IPS-NIHi11 (cell line): ENCODE measurements at regions not wholly inside any gene's neighbourhood (a gene's known extent, or its start where the extent isn't known, plus 50 kb on each side); places are given as distances from the start of the nearest gene placed in this dataset.

ENCODE experiments used
- DNase-seq: peaks from one replicate; pipeline ENCODE4 v3.0.0; 2012; ENCODE audit warnings: mixed read lengths, low spot score

DNA sequence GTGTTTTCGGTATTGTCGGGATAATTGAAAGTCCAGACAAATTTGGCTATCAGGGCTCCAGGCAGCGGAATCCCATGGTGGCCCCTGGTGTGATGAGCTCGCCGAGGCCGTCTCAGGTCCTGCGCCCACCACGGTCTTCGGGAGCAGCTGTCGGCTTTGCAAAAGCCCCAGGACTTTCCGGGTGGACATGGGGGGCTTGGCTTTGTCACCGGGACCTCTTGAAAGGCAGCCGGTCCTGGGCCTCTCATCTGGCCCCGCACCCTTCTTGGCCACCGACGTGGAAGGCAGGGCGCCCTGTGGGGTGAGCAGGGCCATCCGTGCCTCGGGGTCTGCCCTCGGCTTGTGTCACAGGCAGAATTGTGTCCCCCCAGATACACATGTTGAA lies 87.1 kb upstream of the ACTRT2 start:
- DNase-seq: no peak

- no peak for DNase-seq
Measured at GRCh38 chr1:2934642-2935081, 86.6 kb upstream of the ACTRT2 start.

DNA sequence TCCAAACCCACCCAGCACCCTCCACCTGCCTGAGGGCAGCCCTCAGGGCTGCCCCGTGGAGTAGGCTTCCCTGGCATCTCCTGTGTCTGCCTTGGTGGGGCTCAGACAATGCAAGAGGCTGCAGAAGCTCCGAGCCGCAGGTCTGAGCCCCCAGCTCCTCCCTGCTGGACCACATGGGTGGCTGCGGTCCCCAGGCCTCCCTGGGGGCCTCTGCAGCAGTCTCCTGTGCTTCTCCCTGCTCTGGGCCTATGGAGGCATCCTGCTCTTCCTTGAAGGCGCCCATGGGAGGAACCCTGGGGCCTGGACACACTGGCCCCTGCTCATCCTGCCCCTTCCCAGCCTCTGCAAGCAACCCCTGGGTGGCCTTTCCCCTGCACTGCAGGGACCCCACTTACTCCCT lies 86.1 kb upstream of the ACTRT2 start:
- no peak for DNase-seq

DNA sequence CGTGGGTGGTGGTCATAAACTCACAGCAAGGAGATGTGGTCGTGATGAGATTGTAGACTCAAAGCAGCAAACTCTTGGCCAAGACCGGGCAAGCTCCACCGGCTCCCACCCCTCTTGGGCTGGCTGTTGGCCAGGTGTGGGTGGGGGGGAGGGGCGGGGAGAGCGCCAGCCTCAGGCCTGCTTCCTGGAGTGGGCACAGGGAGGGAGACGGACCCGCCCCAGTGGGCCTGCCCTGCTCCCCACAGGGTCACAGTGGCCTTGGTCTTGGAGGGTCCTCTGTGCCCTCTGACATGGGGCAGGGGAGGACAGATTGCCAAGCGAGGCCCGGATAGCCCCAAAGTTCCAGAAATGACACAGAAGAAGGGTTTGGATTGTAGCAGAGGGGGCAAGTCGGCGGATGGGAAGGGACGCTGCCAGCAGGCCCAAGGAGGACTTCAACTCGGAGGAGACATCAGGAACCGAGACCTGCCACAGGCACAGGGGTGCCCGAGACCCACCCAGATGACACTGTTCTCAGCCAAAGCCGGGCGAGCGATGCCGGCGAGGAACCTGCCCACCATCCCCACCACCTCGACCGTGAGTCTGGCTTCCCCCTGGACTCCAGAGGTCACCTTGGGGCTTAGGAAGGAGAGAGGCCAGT lies 85.4 kb upstream of the ACTRT2 start:
- no peak for DNase-seq

GRCh38 chr1:2936559-2937515 lies 84.4 kb upstream of the ACTRT2 start:
- no peak for DNase-seq

- no peak for DNase-seq
Measured at GRCh38 chr1:2937805-2938204, 83.5 kb upstream of the ACTRT2 start.

GRCh38 chr1:2939041-2939552 lies 82.2 kb upstream of the ACTRT2 start:
- DNase-seq: no peak

- DNase-seq: no peak
Measured at GRCh38 chr1:2940178-2940577, 81.1 kb upstream of the ACTRT2 start.

GRCh38 chr1:2941040-2941439 lies 80.2 kb upstream of the ACTRT2 start:
- no peak for DNase-seq

- no peak for DNase-seq
Measured at GRCh38 chr1:2941907-2942306, 79.4 kb upstream of the ACTRT2 start.

DNA sequence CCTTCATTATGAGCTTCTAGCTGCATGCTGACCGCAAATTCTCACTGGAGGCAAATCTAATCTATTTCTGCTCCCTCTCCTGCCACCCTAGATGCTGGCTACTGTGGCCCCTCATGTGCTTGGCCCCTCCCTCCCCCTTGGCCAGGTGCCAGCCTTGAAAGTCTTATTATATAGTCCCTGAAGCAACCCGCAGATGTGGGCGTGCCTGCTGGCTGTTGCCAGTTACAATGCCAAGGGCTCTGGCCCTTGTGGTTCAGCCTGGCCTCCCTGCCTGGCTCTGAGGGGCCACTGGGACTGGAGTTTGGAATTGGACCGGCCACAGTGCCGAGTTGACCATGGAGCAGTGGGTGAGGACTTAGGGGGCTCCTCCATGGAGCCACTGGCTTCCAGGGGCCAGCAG lies 78.9 kb upstream of the ACTRT2 start:
- no peak for DNase-seq

- DNase-seq: no peak
Measured at GRCh38 chr1:2943686-2944260, 77.5 kb upstream of the ACTRT2 start.

DNA sequence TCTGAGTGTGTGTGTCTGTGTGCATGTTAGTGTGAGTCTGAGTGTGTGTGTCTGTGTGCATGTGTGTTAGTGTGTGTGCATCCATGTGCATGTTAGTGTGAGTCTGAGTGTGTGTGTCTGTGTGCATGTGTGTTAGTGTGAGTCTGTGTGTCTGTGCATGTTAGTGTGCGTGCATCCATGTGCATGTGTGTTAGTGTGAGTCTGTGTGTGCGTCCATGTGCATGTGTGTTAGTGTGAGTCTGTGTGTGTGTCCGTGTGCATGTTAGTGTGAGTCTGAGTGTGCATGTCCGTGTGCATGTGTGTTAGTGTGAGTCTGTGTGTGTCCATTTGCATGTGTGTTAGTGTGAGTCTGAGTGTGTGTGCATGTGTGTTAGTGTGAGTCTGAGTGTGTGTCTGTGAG lies 76.6 kb upstream of the ACTRT2 start:
- DNase-seq: no peak

- no peak for DNase-seq
Measured at GRCh38 chr1:2945821-2946231, 75.4 kb upstream of the ACTRT2 start.

GRCh38 chr1:2946291-2946690 lies 75.0 kb upstream of the ACTRT2 start:
- DNase-seq: no peak

- no peak for DNase-seq
Measured at GRCh38 chr1:2946999-2947690, 74.1 kb upstream of the ACTRT2 start.

DNA sequence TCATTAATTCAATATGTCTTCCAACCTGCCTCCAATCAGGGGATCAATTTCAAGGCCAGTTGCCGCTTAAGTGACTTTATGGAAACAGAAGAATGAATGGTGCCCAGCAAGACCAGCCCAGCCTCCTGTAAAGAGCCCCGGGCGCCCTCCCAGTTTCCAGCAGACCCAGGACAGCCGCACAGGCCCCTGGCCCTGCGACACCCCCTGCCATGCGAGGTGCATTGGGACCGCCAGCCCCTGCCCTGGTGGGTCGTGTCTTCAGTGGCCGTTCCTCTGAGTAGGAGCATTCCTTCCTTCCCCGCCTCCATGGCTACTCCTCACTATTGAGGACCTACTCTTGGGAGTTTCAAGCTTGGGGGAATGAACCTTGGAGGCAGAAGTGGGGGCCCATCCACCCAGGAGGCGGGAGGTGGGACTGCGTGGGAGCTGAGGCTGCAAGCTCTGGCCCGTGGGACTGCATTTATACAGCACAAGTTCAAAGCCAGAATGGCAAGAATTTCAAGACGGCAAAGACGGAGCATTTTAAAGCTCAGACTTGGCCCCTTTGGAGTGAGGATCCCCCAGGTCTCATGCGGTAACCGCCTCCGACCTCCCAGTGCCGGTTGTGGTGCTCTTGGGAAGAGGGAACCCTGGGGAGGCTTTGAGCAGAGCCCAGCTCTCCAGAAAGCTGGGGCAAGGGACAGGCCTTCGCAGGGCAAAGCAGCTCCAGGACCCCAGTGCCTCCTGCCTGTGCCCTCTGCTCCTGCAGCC lies 73.1 kb upstream of the ACTRT2 start:
- no peak for DNase-seq

DNA sequence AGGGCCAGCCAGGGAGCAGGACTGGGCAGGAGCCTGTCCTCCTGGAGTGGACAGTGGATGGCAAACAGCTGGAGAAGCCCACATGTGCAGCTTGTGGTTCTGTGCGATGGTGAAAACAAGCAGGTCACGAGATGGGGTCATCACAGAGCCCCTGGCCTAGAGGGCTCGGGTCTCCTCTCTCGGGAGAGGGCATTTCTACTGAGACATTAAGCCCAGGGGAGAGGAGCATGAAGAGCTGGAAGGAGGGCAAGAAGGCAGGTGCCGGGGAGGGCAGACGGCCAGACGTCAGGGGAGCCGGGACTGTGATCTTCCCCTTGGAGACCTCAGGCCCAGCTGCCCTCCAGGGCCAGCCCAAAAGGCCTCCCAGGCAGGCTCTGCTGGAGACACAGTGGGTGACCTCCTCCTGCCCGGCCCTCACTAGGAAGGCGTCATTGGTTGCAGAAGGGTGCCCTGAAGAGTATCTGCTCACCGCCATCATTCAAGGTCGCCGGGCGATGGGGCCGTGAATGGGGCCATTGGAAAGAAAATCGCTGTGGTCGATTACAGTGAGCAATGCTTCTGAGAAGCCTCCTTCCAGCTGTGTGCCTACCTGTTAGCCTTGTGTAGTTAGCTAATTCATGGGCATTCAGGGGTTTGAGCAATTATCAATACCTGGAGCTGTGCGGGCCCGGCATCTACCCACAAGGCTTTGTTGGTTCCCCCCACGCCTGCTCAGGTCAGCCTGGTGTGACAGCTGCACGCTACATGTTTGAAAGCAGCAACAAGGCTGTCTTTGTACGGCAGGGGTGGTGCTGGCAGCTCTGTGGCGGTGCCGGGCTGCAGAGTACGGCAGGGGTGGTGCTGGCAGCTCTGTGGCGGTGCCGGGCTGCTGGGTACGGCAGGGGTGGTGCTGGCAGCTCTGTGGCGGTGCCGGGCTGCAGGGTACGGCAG lies 72.3 kb upstream of the ACTRT2 start:
- no peak for DNase-seq

GRCh38 chr1:2949966-2950925 lies 71.0 kb upstream of the ACTRT2 start:
- DNase-seq: no peak
